Smooth muscle cell (in vitro differentiated cells): ENCODE measurements at regions not wholly inside any gene's neighbourhood (a gene's known extent, or its start where the extent isn't known, plus 50 kb on each side); places are given as distances from the start of the nearest gene placed in this dataset.

Experiments used
- DNase-seq: peaks from one replicate; lab custom pipeline; 2025; ENCODE audit not compliant: unreplicated experiment; lab: John Stamatoyannopoulos, UW
- H2AFZ ChIP-seq: fragments of 200-600 bp; sonication (generic); 2 replicates; pipeline ENCODE4 v1.6.0; 2016; ENCODE audit warnings: antibody characterized with exemption, low read depth, mild to moderate bottlenecking
- H3F3A ChIP-seq: fragments of 200-600 bp; sonication (generic); 2 replicates; pipeline ENCODE4 v1.6.0; 2017; ENCODE audit warnings: antibody characterized with exemption, low read depth
- H3K27ac ChIP-seq: fragments of 200-600 bp; sonication (generic); 2 replicates; pipeline ENCODE4 v1.5.1; 2016; ENCODE audit warnings: low read depth, mild to moderate bottlenecking
- H3K27me3 ChIP-seq: fragments of 200-600 bp; sonication (generic); 2 replicates; pipeline ENCODE4 v1.6.1; 2016; ENCODE audit warnings: low read depth, mild to moderate bottlenecking
- H3K36me3 ChIP-seq: fragments of 200-600 bp; sonication (generic); 2 replicates; pipeline ENCODE4 v1.5.1; 2016; ENCODE audit warnings: low read depth
- H3K4me1 ChIP-seq: fragments of 200-600 bp; sonication (generic); 2 replicates; pipeline ENCODE4 v1.5.1; 2016; ENCODE audit warnings: low read depth
- H3K4me2 ChIP-seq: fragments of 200-600 bp; sonication (generic); 2 replicates; pipeline ENCODE4 v1.6.0; 2016; ENCODE audit warnings: mild to moderate bottlenecking
- H3K4me3 ChIP-seq: fragments of 200-600 bp; sonication (generic); 2 replicates; pipeline ENCODE4 v1.5.1; 2016; ENCODE audit warnings: mild to moderate bottlenecking
- H3K79me2 ChIP-seq: fragments of 200-600 bp; sonication (generic); 2 replicates; pipeline ENCODE4 v1.6.0; 2016; ENCODE audit warnings: low read depth, mild to moderate bottlenecking
- H3K9ac ChIP-seq: fragments of 200-600 bp; sonication (generic); 2 replicates; pipeline ENCODE4 v1.6.0; 2016; ENCODE audit warnings: low read depth
- H3K9me3 ChIP-seq: fragments of 200-600 bp; sonication (generic); replicated peaks from 2 replicates; pipeline ENCODE4 v1.5.1; 2016; ENCODE audit warnings: low read depth
- H4K20me1 ChIP-seq: fragments of 200-600 bp; sonication (generic); 2 replicates; pipeline ENCODE4 v1.6.0; 2016; ENCODE audit warnings: low read depth
- WGBS: methylation state at CpG from one replicate; pipeline ENCODE4 v1.1.7; 2016; ENCODE audit warnings: low lambda C conversion rate; 5-methylcytosine and 5-hydroxymethylcytosine counted together
- TF ChIP-seq, protein P1 (sequence below): fragments of 200-600 bp; sonication (generic); IDR thresholded peaks from 2 replicates; pipeline ENCODE4 v1.5.1; 2017; ENCODE audit warnings: borderline replicate concordance, mild to moderate bottlenecking, antibody characterized with exemption; ENCODE audit not compliant: insufficient read depth, poor library complexity, severe bottlenecking

GRCh38 chr2:239903210-239903609 lies 121.9 kb downstream of the NDUFA10 start:
- Histone ChIP-seq H3K36me3 (no peaks in the 10 kb centered on the region), H3K4me2 (no peak overlapping the region), H3K4me1 (no peaks in the 10 kb centered on the region), H3K4me3 (no peak overlapping the region), H2AFZ (no peak overlapping the region), H3K27me3 (peaks cover 11% of the 10 kb centered on the region), H4K20me1 (no peaks in the 10 kb centered on the region), H3K79me2 (no peaks in the 10 kb centered on the region), H3K27ac (no peak overlapping the region), H3K9ac (no peak overlapping the region), H3K9me3 (no peaks in the 10 kb centered on the region), H3F3A (no peaks in the 10 kb centered on the region)
- 85% methylated on average over 8 of the region's 8 CpGs for WGBS
- TF ChIP-seq, protein P1, sequence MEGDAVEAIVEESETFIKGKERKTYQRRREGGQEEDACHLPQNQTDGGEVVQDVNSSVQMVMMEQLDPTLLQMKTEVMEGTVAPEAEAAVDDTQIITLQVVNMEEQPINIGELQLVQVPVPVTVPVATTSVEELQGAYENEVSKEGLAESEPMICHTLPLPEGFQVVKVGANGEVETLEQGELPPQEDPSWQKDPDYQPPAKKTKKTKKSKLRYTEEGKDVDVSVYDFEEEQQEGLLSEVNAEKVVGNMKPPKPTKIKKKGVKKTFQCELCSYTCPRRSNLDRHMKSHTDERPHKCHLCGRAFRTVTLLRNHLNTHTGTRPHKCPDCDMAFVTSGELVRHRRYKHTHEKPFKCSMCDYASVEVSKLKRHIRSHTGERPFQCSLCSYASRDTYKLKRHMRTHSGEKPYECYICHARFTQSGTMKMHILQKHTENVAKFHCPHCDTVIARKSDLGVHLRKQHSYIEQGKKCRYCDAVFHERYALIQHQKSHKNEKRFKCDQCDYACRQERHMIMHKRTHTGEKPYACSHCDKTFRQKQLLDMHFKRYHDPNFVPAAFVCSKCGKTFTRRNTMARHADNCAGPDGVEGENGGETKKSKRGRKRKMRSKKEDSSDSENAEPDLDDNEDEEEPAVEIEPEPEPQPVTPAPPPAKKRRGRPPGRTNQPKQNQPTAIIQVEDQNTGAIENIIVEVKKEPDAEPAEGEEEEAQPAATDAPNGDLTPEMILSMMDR, result no peak
- no peak for DNase-seq

DNA sequence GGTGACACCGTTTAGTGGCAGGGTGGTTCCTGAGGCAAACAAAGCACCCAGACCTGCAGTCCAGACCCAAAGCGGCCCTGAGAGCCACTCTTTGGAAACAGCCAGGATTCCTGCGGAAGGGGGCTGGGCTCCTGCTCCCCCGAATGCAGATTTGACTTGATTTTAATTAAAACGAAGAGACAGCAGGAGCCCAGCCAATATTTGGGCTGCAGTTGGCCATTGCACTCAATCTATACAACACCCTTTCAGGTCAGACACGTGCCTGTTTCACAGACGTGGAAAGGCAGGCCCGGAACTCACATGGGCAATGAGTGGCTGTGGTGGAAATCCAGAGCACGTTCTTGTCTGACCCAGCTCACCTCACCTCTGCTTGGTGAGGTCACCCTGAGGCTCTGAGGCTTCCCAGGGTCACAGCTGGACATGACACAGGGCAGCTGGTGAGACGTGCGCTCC lies 122.4 kb downstream of the NDUFA10 start:
- H3K9ac ChIP-seq, result no peak overlapping the region
- peaks cover 11% of the 10 kb centered on the region for H3K27me3 ChIP-seq
- no peaks in the 10 kb centered on the region for H4K20me1 ChIP-seq
- H3K79me2 ChIP-seq, result no peaks in the 10 kb centered on the region
- H3F3A ChIP-seq, result no peaks in the 10 kb centered on the region
- H3K4me2 ChIP-seq, result no peak overlapping the region
- H3K4me3 ChIP-seq, result no peak overlapping the region
- TF ChIP-seq, protein P1, result no peak
- 49% methylated on average over 11 of the region's 11 CpGs for WGBS
- H3K36me3 ChIP-seq, result no peaks in the 10 kb centered on the region
- no peak for DNase-seq
- no peaks in the 10 kb centered on the region for H3K9me3 ChIP-seq
- no peaks in the 10 kb centered on the region for H3K4me1 ChIP-seq
- H3K27ac ChIP-seq, result no peak overlapping the region
- H2AFZ ChIP-seq, result no peak overlapping the region

DNA sequence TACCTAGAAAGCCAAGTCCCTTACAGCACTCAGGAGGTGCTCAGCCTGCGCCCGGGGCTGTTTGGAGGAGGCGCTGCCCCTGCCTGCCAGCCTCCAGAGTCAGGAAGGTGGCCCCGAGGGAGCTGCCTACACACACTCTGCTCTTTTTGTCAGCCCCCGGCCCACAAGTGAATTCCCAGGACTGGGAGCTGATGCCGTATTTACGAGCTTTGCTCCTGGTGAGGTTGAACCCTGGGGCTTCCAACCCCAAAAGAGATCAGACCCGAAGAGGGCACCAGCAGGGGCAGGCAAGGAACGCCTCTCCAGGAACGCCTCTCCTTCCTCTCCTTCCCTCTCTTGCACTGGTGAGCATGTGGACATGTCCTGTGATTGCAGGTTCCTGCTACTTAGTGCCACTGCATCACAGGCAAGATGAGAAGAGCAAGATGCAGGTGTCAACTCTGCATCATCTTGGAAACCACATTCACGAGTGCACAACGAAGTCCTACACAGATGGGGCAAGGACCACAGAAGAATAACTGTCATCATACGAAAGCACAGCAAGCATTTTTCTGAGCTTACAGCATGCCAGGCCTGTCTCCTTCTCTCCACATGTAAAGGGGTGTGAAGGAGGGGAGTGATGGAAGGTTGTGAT lies 126.7 kb downstream of the NDUFA10 start:
- no peak for DNase-seq
- Histone ChIP-seq H3K4me3 (no peak overlapping the region), H2AFZ (no peak overlapping the region), H3F3A (no peaks in the 10 kb centered on the region), H3K4me2 (no peak overlapping the region), H3K27me3 (peaks cover 23% of the 10 kb centered on the region), H3K9me3 (no peaks in the 10 kb centered on the region), H3K9ac (no peak overlapping the region), H3K27ac (no peak overlapping the region), H3K4me1 (no peaks in the 10 kb centered on the region), H3K79me2 (no peaks in the 10 kb centered on the region), H4K20me1 (no peaks in the 10 kb centered on the region), H3K36me3 (no peaks in the 10 kb centered on the region)
- TF ChIP-seq, protein P1, result no peak
- WGBS, result 92% methylated on average over 13 of the region's 13 CpGs
